CD4-positive, alpha-beta T cell treated with Interferon gamma for 1 hour (primary cell): ENCODE measurements at regions not wholly inside any gene's neighbourhood (a gene's known extent, or its start where the extent isn't known, plus 50 kb on each side); places are given as distances from the start of the nearest gene placed in this dataset.

Source experiments
- DNase-seq: peaks from one replicate; pipeline ENCODE4 v3.0.0-alpha.2; 2020

- DNase-seq = no peak
Measured at GRCh38 chr18:51754566-51754965, 557.1 kb upstream of the MEX3C start.

- no peak for DNase-seq
Measured at GRCh38 chr18:51757255-51757924, 559.9 kb upstream of the MEX3C start.

- DNase-seq = no peak
Measured at GRCh38 chr18:51762373-51762772, 564.9 kb upstream of the MEX3C start.

GRCh38 chr18:51765606-51766360 is 568.3 kb upstream of the MEX3C start:
- no peak for DNase-seq

DNA sequence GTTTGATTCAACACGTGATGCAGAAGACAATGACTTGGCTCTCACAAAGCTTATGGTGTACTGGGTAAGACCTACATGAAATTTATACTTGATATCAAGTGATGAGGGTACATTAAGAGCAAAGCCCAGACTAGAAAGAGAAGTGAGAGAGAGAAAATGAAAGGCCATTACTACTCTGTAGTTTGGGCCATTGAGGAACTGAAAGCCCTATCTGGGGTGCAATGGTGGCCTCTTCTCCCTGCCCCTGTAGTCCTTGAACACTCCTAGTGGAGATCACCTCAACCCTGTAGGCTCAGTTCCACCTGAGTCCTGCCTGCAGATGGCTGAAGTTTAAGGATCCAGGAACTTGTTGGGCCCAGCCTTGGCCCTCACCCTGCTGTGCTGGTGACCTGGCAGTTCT is 569.8 kb upstream of the MEX3C start:
- no peak for DNase-seq

GRCh38 chr18:51778115-51778514 is 561.9 kb upstream of the DCC start:
- DNase-seq = no peak

GRCh38 chr18:51789871-51790270 is 550.1 kb upstream of the DCC start:
- DNase-seq = no peak

GRCh38 chr18:51801514-51801913 is 538.5 kb upstream of the DCC start:
- DNase-seq = no peak

GRCh38 chr18:51802569-51803428 is 537.2 kb upstream of the DCC start:
- DNase-seq = no peak

GRCh38 chr18:51807336-51807735 is 532.7 kb upstream of the DCC start:
- no peak for DNase-seq

- DNase-seq = no peak
Measured at GRCh38 chr18:51811883-51812282, 528.1 kb upstream of the DCC start.

GRCh38 chr18:51813740-51814139 is 526.3 kb upstream of the DCC start:
- DNase-seq = no peak

- no peak for DNase-seq
Measured at GRCh38 chr18:51821610-51822009, 518.4 kb upstream of the DCC start.

GRCh38 chr18:51824746-51825145 is 515.3 kb upstream of the DCC start:
- no peak for DNase-seq

- DNase-seq = no peak
Measured at GRCh38 chr18:51833850-51834249, 506.1 kb upstream of the DCC start.

- DNase-seq = no peak
Measured at GRCh38 chr18:51848702-51849101, 491.3 kb upstream of the DCC start.

- DNase-seq = no peak
Measured at GRCh38 chr18:51852681-51853080, 487.3 kb upstream of the DCC start.

DNA sequence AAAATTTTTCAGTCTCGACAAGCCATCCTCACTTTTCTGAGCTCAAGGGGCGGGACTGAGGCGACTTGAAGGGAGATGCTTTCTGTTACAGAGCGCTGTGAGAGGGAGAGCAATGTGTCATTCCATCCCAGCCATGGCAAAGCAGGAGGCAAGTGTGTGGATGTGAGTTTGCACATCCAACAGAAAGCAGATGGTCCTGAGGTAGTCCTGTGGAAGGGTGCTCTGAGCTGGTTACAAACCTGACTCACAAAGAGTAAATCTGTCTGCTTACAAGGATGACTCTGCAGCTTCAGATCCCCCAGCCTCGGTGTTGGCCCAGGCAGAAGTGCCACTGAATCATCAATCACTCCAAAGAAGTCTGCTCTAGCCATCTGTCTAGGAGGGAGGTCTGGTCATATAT is 482.0 kb upstream of the DCC start:
- no peak for DNase-seq

GRCh38 chr18:51861046-51861445 is 479.0 kb upstream of the DCC start:
- DNase-seq = no peak

GRCh38 chr18:51862051-51862715 is 477.8 kb upstream of the DCC start:
- no peak for DNase-seq

DNA sequence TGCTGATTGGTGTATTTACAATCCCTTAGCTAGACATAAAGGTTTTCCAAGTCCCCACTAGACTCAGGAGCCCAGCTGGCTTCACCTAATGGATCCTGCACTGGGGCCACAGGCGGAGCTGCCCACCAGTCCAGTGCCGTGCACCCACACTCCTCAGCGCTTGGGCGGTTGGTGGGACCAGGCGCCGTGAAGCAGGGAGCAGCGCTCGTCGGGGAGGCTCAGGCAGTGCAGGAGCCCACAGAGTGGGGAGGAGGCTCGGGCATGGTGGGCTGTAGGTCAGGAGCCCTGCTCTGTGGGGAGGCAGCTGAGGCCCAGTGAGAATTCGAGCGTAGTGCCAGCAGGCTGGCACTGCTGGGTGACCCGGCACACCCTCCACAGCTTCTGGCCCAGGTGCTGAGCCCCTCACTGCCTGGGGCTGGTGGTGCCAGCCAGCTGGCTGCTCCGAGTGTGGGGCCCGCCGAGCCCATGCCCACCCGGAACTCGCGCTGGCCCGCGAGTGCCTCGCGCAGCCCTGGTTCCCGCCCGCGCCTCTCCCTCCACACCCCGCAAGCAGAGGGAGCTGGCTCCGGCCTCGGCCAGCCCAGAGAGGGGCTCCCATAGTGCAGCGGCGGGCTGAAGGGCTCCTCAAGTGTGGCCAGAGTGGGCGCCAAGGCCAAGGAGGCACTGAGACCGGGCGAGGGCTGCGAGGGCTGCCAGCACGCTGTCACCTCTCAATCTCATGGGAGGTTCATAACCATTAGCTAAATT is 475.6 kb upstream of the DCC start:
- DNase-seq = no peak

DNA sequence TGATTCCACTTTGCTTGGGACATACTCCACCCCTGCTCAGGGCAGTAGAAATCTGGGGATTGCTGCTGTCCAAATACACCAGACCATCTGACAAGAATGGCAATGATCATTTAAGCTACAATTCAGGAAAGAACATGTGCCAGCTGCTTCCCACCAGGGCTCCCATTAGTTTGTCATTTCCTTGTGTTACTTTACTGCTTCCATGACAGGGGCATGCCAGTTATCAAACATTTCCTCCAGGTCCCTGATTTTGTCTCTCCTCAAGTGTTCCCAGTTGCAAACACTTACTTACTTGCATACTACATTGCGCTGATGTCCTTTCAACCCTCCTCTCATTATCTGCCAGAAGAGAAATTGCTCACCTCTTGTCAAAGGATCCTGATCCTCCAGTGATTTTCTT is 474.5 kb upstream of the DCC start:
- no peak for DNase-seq
